ENCODE measurements at regions not wholly inside any gene's neighbourhood (a gene's known extent, or its start where the extent isn't known, plus 50 kb on each side); places are given as distances from the start of the nearest gene placed in this dataset.

DNA sequence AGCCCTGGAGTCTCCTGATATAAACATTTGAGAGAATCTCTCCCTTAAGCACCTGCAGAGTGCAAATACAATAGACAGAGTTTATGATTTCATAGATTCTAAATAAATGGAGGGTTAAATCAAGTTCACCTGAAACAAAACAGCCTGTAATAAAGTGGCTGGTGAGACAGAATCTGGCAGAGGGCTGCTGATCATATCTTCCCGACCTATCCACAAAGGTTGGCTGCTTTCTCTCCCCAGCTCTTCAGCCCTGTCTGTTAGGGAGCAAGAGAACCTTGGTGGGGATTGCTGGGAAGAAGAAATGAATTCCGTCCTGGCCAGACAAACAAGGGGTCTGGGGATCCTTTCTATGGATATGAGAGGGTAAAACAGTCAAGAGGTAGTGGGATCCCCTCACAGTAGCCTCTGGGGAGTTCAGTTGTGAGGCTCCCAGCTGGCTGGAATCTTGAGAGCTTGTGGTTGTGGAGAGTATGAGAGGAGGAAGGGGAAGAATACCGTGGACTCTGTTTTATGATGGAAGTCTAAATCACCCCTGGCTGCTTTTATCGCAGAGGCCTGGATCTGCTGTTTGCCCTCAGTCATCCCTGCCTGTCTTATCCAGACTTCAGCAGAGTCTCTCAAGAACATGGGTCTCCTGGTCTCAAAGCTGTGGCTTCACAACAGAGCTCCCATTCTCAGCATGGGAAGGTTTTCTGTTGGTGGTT is 451.3 kb downstream of the NTRK3 start:
- intact Hi-C loops (cut with micrococcal nuclease): no loop called here

DNA sequence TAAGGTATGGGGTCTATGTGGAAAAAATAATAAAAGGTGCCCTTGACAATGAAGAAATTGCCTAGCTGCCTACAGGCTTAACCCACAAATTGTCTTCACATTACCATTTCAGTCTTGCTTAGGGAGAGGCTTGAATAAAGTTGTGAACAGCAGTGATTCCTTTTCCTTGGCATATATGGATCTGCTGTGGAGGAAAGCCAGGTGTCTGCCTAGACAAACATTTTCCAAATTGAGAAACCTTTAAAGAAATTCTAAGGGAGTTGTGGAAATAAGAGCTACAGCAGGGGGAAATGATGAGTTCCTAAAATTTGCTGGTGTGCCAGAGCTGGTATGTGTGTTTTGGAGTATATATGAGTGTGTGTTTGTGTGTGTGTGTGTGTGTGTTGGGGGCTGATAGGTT is 452.1 kb downstream of the NTRK3 start:
- intact Hi-C loops (cut with micrococcal nuclease): no loop called here

DNA sequence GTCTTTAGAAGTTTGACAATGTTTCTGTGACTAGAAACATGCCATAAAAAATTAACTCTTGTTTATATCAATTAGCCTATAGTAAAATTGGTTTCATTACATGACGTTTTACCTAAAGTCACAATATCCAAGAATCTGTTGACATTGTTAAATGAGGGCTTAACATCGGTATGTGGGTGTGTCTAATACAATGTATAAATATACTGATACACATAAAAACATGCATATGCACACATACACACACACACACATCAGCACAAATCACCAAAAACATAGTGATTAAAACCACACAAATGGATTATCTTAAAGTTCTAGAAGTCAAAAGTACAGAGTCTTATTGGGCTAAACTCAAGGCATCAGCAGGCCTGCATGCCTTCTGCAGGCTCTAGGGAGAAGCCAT is 456.7 kb downstream of the NTRK3 start:
- intact Hi-C loops (cut with micrococcal nuclease): no loop called here

DNA sequence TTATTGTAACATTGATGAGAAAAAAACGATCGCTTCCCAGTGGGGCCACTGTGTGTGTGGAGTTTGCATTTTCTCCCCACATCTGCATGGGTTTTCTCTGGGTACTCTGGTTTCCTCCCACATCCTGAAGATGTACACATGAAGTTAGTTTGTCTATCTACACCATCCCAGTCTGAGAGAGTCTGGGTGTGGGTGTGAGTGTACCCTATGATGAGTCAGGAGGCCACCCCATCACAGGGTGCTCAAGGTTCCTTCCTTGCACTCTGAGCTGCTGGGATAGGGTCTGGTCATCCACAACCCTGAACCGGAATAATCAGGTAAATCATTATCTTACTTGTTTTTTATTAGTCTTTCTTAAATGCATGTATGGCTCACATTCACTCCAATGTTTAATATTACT is 457.1 kb downstream of the NTRK3 start:
- intact Hi-C loops (cut with micrococcal nuclease): no loop called here

DNA sequence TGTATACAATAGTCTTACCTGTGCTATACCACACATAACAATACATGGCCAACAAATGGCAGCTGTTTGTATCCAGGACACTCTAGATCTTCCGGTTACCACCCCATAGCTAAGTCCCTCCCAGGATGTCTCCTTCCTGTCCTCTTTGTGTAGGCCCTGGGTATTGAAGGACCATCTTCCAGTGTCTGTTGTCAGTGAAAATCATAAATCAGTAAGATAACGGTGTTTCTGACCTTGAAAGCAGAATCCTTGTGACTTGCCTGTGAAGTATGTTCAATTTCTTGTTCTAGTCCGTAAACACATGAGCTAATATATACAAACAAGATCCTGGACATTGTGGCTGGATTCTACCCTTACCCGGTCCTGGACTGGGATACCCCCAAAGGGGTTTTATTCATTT is 462.8 kb downstream of the NTRK3 start:
- intact Hi-C loops (cut with micrococcal nuclease): no loop called here

DNA sequence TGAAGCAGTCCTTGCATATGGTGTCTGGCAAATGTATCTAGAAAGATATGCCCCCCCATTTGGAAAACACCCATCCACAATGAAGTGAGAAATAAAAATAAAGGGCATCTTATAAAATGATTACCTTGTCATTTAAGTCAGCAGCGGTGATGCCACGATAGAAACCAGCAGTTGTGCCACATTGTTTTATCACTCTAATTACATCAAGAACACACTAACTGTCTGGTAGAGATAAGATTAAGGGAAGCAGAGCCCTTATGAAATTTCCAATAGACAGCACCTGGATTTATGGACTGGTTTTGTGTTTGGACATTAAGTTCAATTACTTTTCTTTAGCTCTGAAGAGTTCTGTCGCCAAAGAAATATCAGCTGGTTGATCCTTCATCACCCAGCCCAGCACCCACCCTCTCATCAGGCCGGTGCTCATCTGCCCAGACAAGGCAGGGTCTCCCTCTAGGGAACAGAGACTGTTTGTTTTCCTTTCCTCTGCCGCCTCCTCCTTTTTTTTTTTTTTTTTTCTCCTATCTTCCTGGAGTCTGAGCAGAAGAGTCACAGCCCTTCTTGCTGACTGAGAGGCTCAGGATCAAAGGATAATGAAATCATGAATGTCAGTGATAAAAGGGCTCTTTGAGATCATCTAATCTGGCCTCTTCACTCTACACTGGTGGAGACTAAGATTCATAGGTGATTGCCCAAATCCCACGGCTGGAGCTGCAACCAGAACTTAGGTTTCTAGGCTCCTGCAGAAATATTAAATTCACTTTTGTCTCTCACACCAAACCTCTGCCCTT is 464.1 kb downstream of the NTRK3 start:
- intact Hi-C loops (cut with micrococcal nuclease): no loop called here

DNA sequence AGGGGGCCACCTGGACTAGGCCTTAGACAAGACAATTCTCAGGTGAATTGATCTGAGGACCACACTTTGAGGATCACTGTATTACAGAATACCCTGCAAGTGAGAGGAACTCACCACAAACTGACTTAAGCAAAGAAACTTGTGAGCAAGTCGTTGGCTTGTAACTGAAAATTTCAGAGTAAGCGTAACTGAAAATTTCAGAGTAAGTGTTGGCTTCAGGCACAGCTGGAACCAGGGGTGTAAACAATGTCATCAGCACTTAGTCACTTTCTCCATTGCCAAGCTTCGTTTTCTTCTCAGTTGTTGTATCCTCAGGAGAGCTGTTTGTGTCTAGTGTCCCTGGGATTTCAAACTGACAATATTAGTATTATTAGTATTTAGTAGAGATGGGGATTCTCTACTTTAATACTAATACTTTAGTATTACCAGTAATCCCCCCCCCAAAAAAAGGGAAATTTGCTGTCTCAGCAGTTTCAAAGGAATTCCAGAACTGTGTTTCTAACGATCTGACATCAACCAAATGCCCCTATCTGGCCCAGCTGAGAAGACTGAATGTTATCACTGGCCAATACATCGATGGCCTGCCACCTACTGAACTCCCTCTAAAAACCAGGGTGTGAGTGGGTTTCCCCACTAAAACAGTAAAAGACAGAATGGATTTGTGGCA is 474.4 kb downstream of the NTRK3 start:
- intact Hi-C loops (cut with micrococcal nuclease): no loop called here

DNA sequence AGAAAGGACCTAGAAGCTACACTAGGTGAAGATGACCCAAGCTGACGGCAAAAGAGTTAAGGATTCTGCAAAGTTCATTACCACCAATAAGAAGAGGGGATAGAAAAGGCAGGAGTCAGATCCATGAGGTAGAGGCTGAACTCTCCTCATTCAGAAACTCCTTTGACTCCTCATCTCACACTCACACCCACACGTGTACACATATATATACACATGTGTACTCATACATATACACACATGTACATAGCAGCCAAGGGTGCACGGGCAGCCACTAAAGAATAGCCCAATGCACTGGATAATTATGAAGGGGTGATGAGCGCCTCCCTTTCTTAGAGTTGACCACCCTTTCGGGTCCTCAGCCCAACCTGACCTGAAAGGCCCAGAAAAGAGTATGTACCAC is 476.8 kb downstream of the NTRK3 start:
- intact Hi-C loops (cut with micrococcal nuclease): no loop called here

DNA sequence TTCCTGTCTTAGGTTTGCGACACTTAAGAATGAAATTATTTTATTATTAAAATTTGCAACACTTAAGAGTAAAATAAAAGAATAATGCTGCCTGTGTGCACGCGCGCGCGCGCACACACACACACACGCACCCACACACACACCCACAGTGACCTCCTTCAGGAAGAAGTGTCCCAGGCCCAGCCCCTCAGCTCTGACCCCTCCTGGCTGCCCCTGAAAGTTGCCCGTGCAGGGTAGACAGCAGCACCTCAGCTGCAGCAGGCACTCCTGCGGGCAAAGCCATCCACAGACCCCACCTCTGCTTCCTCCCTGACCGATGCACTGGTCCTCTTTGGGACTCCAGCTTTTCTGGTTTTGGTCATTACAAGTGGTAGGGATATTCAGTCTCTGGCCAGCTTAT is 478.2 kb downstream of the NTRK3 start:
- intact Hi-C loops (cut with micrococcal nuclease): no loop called here

DNA sequence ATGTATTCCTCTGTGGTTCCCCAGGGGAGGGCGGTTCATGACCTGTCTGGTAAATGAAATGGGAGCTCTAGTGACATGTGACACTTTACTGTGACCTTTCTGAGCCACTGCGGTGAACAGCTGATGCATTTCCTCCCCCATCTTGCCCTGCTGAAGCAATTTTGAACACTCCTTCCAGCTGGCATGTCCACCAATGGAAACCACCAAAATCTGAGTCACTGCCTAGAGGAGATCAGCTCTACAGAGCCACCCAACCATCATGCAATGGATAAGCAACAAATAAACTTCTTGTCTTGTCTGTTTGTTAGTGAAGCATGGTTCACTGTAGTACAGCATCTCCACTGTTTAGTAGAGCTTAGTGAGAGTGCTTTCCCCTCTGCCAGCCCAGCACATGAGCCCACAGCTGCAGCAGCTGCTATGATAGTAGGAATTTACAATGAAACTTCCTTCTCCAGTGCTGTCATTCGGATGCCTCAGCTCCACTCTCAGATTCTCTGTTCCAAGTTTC is 479.4 kb downstream of the NTRK3 start:
- intact Hi-C loops (cut with micrococcal nuclease): no loop called here

DNA sequence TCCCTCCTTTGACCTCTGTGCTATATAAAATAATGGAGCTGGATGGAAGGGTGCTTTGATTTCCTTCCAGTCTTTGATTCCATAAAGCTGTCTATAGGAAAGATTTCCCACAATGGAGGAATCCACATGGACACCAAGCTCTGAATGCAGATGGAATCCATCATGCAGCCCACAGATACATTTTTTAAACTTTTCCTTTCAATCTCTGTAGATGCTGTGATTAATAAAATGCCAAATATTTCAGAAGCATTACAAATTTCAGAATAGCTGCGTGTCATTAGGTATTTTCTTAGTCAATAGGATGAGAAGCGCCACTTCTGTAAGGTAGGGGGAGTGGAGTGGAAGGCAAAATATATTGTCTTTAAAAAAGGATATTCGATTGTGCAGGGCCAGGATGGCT is 489.0 kb downstream of the NTRK3 start:
- intact Hi-C loops (cut with micrococcal nuclease): no loop called here

DNA sequence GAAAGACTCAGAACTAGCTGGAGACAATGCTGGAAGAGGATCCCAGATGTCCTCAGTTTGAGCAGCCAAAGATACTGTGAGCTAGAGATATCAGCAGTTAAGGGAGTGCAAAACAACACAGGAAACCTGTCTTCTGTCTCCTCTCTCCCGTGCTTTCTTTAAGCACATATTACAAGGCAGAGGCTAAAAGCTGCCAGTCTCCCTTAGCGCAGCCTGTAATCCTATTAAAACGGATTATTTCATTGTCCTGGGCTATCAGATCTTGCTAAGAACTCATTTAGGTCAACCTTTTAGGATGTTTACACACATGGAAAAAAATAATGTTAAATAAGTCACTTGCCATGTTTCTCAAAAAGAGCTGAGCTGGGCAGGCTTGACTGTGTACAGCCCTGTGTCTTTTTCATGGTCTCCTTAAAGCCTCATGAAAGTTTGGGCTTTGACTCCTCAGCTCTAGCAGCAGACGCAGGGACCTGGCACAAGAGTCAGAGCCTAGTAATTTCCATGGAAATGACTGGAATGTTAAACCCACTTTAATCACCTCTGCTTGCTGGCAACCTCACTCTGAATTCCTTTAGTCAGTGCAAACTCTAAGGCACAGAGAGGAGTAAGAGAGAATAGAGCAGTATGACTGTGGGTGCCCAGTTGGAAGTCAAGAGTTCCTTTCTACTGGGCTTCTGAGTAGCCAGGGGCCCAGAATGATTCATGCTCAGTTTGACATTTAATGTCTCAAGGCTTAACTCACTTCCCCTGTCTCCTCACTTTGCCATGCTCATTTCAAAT is 491.9 kb downstream of the NTRK3 start:
- intact Hi-C loops (cut with micrococcal nuclease): no loop called here

DNA sequence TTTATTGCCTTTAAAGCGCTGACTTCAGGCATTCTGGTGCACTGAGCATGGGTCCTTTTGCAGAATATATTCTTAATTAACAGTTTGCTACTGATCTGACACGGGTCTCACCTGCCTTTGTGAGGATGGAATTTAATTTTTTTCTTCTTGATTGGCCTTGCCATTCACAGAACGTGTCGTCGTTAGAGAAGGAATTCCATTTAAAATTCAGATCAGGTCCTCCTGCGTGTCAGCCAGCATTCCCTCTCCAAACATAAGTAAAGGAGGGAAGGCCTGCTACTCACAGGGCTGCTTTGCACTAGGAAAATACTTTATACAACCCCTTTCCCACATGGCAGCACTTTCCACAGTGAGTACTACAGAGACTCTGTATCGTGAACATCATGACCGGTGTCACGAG is 492.7 kb downstream of the NTRK3 start:
- intact Hi-C loops (cut with micrococcal nuclease): no loop called here

DNA sequence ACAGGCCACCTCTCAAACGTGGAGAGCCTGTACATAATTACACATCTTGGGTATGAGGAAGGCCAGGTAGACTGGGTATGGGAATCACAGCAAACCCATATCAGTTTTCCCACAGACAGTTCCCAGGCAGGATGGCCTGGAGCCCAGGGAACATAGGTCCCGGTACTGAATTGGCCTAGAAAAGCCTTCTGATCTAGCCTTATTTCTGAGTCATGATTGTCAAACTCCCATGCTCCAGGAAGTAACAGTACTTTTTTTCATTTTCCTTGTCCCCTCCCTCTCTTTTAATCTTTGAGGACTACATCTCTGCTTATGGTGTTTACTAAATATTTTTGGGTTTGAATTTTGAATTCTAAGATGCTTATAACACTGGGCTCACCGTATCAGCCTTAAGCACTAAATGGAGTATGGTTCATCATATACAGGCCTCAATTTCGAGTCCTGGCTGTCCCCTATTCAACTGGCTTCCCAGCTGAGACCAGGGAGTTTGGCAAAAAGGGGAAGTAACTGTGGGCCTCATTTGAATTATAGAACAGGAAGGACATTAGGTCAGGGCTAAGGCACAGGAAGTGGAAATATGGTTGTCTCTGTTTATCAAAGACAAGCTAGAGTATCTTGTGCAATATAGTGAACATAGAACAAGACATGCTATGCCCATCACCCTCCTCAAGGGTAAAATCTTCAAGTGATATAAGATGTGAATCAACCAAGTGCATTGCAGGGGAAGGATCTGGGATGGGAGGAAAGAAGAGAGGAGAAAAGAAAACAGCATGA is 494.6 kb downstream of the NTRK3 start:
- intact Hi-C loops (cut with micrococcal nuclease): no loop called here

DNA sequence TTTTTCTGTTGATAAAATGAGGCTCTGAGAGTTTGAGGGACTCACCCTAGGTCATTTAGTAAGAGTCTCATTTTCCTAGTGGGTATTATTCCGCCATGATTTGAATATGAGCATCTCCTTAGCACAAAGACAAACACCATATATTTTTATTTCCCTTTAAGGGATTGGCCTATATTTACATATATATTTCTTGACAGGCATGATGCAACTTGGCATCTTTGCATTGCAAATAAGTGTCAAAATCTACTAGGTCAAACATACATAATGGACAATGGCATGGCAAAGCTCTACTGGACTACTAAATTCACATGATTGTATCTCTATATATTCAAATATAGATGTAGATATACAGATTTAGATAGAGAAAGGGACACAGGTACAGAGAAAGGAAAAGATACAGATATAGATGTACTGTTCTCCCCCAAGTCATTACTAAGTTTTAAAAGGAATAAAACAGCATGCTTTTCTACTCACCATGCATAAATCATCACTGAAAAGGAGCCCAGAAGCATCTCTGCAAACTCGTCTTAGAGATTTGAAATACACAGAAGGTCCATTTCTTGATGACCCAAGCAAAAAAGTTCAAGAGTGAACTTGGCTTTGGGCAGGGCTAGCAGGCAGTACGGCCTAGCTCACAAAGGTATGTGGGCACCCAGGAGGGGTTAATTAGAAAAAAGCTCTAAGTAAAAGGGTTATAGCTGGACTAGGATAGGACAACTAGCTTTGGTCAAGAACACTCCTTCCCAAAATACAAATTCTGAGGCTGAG is 495.8 kb downstream of the NTRK3 start:
- intact Hi-C loops (cut with micrococcal nuclease): no loop called here

DNA sequence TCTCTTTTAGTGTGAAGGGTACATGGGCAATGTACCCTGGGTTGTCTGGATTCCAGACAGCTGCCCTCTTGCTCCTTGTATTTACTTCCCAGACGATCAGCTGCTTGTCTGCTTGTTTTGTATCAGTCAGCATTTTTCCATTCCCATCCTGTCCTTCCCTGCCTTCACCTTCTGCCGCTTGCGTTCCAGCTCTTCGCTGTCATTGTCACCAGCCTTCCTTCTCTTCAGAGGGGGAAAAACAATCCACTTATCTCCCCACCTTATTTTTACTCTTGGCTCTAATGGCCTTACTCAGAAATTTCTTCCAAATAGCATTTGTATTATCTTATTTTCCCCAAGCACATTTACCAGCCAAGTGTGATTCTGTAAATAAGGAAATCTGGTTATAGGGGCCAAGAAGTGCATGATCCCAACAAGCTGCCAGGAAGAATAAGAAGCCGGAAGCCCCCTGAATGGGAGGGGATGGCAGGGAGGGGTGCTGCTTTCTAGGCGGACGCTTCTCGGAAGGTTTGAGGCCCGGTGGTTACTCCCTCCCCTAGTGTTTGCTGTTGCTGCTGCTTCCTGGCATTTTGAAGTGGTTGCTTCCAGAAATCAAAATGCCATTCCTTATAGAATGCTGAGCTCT is 497.6 kb downstream of the NTRK3 start:
- intact Hi-C loops (cut with micrococcal nuclease): no loop called here

DNA sequence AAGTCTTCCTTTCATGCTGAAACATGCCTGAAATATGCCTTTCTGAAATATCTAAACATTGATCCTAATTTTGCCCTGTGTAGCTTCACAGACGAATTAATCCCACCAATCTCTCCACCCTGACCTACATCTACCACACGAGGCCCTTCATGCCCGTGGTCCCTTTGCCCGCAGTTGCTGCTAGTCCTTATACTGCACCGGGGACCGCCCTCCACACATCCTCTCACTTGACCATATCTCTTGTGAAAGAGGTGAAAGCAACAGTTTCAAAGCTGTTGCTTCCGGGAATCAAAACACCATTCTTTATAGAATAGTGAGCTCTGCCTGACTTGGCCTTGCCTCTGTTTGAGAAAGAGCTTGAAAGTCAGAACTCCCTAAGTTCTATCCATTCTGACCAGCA is 499.5 kb downstream of the NTRK3 start:
- intact Hi-C loops (cut with micrococcal nuclease): no loop called here

DNA sequence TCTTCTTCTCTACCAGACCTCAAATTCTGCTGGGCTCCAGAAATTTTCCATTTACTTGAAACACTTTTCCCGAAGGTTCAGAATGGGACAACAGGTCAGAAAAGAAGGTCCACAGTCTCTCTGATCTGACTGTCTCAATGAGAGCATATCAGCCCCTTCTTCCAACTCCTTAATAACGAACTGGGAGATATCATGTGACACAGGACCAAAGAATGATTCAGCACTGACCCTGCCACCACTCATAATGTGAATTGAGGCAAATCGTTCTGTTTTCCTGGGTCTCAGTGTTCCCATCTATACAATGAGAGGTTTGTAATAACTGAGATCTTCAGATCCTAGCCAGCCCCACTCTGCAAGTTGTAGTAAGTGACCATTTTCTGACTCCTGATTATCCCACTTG is 500.5 kb downstream of the NTRK3 start:
- intact Hi-C loops (cut with micrococcal nuclease): no loop called here

DNA sequence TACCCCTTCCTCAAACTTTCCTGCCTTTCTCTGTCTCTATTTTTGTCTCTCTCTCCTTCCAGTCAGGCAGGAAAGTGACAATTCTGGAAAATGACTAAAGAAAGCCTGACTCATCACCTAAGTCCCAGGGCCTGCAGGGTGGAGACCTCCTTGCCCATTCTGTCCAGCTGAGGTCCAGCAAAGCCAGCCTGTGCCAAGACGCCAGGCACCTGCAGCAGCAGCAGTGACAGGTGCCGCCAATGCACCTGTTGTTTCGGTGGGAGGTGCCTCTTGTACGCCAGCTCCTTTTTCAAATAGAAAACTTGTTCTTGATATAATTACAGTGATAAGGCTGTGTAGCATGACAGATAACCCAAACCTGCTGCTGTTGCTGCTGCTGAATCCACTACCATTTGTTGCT is 501.3 kb downstream of the NTRK3 start:
- intact Hi-C loops (cut with micrococcal nuclease): no loop called here

DNA sequence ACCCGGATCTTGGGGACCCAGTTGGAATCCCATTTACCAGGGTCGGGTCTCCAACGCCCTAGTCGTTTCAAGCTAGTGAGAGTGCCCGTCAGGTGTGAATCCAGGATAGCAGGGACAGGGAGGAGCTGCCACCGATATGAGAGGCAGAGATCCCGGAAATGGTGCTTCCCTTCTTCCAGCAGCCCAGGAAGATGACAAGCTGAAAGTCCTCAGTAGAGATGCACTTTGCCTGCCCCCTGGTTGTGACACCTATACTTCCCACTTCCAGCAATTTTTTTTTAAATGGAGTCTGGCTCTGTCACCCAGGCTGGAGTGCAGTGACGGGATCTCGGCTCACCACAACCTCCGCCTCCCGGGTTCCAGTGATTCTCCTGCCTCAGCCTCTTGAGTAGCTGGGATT is 503.0 kb downstream of the NTRK3 start:
- intact Hi-C loops (cut with micrococcal nuclease): no loop called here
